ENCODE measurements at regions not wholly inside any gene's neighbourhood (a gene's known extent, or its start where the extent isn't known, plus 50 kb on each side); places are given as distances from the start of the nearest gene placed in this dataset.

DNA sequence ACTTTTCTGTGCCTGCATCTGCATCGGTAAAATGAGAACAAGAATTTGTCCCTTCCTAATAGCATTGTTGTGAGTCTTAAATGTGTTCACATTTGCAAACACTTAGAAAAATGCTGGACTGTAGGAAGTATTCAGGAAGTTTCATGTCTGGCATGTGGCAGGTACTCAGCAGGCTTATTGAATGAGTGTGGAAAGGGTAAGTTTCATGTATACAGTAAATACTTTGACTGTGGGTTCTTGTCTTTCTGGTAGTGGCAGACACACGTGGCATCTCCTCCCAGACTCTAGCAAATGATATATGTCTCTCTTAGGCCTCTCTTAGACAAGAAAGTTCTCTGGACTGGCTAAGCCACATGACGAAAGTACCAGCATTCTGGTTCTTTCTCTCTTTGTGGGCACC lies 179.2 kb downstream of the C11orf91 start:
- no peak overlapping the region for H3K27ac ChIP-seq (ENCODE audit: insufficient read length, low read depth, low read length)
- no peak overlapping the region for H3K4me2 ChIP-seq (ENCODE audit: insufficient read depth, insufficient read length, low read length)
- TF ChIP-seq, protein P1, sequence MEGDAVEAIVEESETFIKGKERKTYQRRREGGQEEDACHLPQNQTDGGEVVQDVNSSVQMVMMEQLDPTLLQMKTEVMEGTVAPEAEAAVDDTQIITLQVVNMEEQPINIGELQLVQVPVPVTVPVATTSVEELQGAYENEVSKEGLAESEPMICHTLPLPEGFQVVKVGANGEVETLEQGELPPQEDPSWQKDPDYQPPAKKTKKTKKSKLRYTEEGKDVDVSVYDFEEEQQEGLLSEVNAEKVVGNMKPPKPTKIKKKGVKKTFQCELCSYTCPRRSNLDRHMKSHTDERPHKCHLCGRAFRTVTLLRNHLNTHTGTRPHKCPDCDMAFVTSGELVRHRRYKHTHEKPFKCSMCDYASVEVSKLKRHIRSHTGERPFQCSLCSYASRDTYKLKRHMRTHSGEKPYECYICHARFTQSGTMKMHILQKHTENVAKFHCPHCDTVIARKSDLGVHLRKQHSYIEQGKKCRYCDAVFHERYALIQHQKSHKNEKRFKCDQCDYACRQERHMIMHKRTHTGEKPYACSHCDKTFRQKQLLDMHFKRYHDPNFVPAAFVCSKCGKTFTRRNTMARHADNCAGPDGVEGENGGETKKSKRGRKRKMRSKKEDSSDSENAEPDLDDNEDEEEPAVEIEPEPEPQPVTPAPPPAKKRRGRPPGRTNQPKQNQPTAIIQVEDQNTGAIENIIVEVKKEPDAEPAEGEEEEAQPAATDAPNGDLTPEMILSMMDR (conservative IDR thresholded peaks at IDR 0.05) = no peak
- H2BK15ac ChIP-seq (ENCODE audit: low read depth, low read length) = no peak overlapping the region
- no peak overlapping the region for H3K14ac ChIP-seq (ENCODE audit: insufficient read depth, low read length)
- H3K27me3 ChIP-seq (ENCODE audit: insufficient read depth, low read length) = no peaks in the 10 kb centered on the region
- Mint-ChIP-seq H3K9me3 (no peaks in the 10 kb centered on the region), H3K4me1 (peaks cover 23 to 28% of the 10 kb centered on the region in 2 experiments), H3K4me3 (no peak overlapping the region), H3K27ac (no peak overlapping the region; a peak in 1 of 7 replicates), H3K27me3 (ENCODE audit: low read depth) (no peaks in the 10 kb centered on the region; the same call in 1 of the 2 replicates), H3K36me3 (ENCODE audit: insufficient read depth in 1 of 3, low read depth in 3 of 3) (no peaks in the 10 kb centered on the region)
- H3K9me3 ChIP-seq (ENCODE audit: control insufficient read depth, low read depth, low read length) = no peaks in the 10 kb centered on the region
- no peak overlapping the region for H2BK20ac ChIP-seq (ENCODE audit: low read depth, low read length, poor library complexity, severe bottlenecking)
- no peak overlapping the region for H3K4ac ChIP-seq (ENCODE audit: low read depth, low read length)
- no peak overlapping the region for H2AK5ac ChIP-seq (ENCODE audit: insufficient read length, low read length)
- no peak overlapping the region for H2BK12ac ChIP-seq (ENCODE audit: insufficient read length, low read depth, low read length)
- H2BK5ac ChIP-seq (ENCODE audit: insufficient read length, low read length) = no peak overlapping the region
- no CpG with 5 or more reads among the region's 3 CpGs for whole genome bisulfite sequencing (ENCODE audit: extremely low coverage, insufficient read length, low lambda C conversion rate)
- no peaks in the 10 kb centered on the region for H4K20me1 ChIP-seq (ENCODE audit: control insufficient read depth, insufficient read depth, insufficient read length)
- no peaks in the 10 kb centered on the region for H3K4me1 ChIP-seq (ENCODE audit: insufficient read depth, low read length)
- H2AFZ ChIP-seq (ENCODE audit: low read length) = no peak overlapping the region
- no peaks in the 10 kb centered on the region for H3K79me1 ChIP-seq (ENCODE audit: insufficient read depth, low read depth, low read length, poor library complexity, severe bottlenecking)
- H3K18ac ChIP-seq (ENCODE audit: insufficient read length, low read depth, low read length) = no peak overlapping the region
- H4K8ac ChIP-seq (replicated peaks; ENCODE audit: insufficient read length, low read depth, low read length) = no peak overlapping the region
- H4K91ac ChIP-seq (ENCODE audit: insufficient read length, low read depth, low read length) = no peak overlapping the region
- no peak overlapping the region for H3K23ac ChIP-seq (ENCODE audit: insufficient read length, low read depth, low read length)
- H3T11ph ChIP-seq (ENCODE audit: low read length) = no peak overlapping the region
- H3K9ac ChIP-seq (ENCODE audit: extremely low read depth, insufficient read length, low read length) = no peak overlapping the region
- no peak overlapping the region for H4K5ac ChIP-seq (ENCODE audit: insufficient read length, low read depth, low read length)
- H3K56ac ChIP-seq (ENCODE audit: insufficient read length, low read depth, low read length) = no peak overlapping the region
- H3K23me2 ChIP-seq (ENCODE audit: insufficient read length, low read depth, low read length, poor library complexity, severe bottlenecking) = no peaks in the 10 kb centered on the region
- no peaks in the 10 kb centered on the region for H3K79me2 ChIP-seq (ENCODE audit: insufficient read depth, low read length)
- no peak overlapping the region for H2BK120ac ChIP-seq (ENCODE audit: low read depth, low read length, poor library complexity, severe bottlenecking)
- no peak for DNase-seq
